ENCODE measurements at regions not wholly inside any gene's neighbourhood (a gene's known extent, or its start where the extent isn't known, plus 50 kb on each side); places are given as distances from the start of the nearest gene placed in this dataset.
"Not testable (repeated sequence)": the region's sequence is repeated elsewhere in the genome, so short reads cannot be mapped to it uniquely, and the experiment has no call there.

DNA sequence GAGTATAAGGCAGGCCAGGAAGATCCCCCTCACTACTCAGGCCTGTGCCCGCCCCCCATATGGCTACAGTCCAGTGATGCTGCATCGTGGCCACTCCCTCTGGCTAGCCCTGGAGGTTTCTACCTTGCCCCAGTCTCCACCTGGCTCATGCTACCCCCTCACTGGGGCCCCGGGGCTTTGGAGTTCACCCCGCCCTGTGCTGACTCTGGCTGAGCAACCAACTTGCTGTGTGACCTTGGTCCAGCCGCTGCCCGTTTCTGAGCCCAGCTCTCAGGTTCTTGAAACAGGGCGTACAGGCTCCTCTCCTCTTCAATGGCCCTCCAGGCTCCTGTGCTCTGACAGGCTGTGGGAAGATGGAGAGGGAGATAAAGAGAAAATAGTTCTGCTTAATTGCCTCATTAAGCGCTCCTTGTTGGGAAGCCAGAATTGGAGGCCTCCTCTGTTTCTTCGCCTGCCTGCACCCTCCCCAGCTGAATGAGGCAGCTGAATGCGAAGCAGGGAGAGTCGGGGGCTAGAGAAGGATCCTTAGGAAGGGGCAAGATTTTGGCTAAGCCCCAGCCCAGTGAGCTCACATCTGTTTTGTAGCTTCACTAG, 138.2 kb upstream of the NCOR2 start:
- DNase-seq: no peak

- no peak for DNase-seq
Observed at GRCh38 chr12:124704619-124705018, 137.2 kb upstream of the NCOR2 start.

- DNase-seq: no peak
Observed at GRCh38 chr12:124703856-124704255, 136.4 kb upstream of the NCOR2 start.

- no peak for DNase-seq
Observed at GRCh38 chr12:124702736-124703135, 135.3 kb upstream of the NCOR2 start.

- DNase-seq: peak; percentile 90
Observed at GRCh38 chr12:124700810-124701592, 133.6 kb upstream of the NCOR2 start.

DNA sequence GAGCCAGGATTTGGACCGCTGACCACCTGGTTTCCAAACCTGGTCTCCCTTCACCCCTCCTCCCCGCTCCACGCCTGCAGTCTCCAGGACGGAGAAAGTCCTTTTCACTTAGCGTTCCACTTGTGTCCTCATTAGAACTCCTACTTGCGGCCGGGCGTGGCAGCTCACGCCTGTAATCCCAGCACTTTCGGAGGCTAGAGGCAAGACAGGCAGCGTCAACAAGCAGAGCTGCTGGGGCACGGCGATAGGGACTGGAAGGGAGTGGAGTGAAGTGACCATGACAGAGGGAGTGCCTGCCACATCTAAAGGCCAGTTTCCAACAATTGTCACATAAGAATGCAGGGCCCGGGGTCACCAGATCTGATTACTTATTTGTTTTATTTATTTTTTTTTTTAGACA, 132.5 kb upstream of the NCOR2 start:
- no peak for DNase-seq

DNA sequence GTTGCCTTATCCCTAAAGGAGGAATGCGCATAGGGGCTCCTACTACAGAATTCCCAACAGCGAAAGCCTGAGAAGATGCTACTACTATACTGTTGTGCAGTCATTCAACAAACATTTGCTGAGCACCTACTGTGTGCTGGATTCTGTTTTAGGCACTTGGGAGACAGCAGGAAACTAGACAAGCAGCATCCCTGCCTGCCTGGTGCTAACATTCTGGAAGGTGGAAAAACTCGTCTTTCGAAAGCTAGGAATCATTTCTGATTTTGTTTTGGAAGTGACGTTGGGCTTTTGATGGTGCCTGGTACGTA, 131.5 kb upstream of the NCOR2 start:
- no peak for DNase-seq

GRCh38 chr12:124698211-124698997, 131.0 kb upstream of the NCOR2 start:
- no peak for DNase-seq

- DNase-seq: not testable (repeated sequence)
Observed at GRCh38 chr12:124697722-124698121, 130.3 kb upstream of the NCOR2 start.

- DNase-seq: no peak
Observed at GRCh38 chr12:124696693-124697476, 129.5 kb upstream of the NCOR2 start.

DNA sequence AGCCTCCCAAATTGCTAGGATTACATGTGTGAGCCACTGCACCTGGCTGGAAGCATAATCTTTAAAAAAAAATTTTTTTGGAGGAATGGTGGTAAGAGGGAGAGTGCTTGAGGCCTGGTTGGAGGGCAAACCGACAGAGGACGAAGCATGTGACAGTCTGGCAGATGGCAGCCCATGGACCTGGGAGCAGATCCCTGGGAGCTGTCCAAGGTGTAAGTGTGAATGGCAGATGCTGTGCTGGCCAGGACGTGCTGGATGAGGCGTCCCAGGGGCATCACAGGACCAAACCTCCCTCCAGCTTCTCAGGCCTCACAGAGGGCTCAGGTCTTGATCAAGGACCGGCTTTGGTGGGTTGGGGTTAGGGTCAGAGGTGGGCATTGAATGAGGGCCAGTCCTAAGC, 128.4 kb upstream of the NCOR2 start:
- no peak for DNase-seq

DNA sequence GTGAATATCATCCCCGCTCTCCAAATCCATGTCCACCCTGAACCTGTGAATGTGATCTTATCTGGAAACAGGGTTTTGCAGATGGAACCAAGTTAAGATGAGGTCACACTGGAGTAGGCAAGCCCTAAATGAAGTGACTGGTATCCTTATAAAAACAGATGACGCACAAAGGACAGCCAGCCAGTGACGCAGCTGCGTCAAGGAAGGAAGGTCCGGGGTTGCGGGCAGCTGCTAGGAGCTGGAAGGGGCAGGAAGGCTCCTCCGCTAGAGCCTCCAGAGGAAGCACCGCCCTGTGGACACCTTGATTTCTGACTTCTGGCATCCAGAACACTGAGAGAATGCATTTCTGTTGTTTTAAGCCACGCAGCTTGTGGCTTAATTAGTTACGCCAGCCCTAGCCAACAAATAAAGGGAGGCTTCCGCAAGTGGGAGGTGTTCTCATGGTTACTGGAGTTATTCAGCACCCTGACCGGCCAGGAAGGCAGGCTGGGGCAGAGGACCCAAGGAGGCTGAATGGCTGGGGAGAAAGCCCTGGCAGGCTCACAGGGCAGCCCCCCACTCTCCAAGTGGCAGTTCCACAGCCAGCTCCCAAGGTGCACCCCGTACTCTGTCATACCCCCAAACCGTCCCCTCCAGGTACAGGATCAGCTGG, 127.6 kb upstream of the NCOR2 start:
- DNase-seq: peak; percentile 66

GRCh38 chr12:124694250-124694649, 126.8 kb upstream of the NCOR2 start:
- no peak for DNase-seq

DNA sequence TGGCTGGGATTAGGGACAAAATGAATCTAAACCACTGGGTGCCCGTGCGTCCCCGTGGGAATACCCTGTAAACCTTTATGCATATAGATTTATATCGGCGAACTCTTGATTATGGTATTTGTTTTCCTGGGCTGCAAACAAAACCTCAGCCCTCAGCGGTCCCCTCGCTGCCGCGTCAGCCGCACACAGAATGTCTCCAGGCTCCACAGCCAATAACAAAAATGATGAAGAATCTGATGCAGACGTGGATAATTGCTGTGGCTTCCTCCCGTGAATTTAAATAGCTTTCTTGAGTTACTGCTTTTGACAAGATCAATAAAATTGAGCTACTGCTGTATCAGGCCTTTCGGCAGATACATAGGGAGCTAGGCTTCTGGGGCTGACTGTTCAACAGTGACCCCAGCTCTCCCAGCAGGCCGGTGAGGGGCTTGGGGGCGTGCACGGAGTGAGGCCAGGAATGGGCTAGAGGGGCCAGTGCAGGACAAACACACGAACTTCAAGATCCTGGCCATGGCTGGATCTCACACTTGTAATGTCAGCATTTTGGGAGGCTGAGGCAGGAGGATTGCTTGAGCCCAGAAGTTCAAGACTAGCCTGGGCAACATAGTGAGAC, 125.8 kb upstream of the NCOR2 start:
- no peak for DNase-seq

GRCh38 chr12:124692443-124692842, 125.0 kb upstream of the NCOR2 start:
- no peak for DNase-seq

DNA sequence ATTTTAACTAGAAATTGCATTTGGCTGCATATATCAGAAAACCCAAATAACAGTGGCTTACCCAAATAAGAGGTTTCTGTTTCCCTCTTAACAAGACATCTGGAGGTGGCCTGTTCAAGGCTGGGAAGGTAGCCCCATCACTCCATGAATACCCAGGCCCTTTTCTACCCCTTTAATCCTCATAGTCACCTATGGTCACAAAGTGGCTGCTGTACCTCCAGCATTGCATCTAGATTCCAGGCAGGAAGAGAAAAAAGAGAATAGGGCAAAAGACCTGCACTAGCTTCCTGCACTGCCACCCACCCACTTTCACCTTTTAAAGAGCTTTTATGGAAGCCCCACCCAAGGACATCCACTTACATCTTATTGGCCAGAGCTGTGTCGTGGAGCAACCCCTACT, 124.0 kb upstream of the NCOR2 start:
- no peak for DNase-seq

DNA sequence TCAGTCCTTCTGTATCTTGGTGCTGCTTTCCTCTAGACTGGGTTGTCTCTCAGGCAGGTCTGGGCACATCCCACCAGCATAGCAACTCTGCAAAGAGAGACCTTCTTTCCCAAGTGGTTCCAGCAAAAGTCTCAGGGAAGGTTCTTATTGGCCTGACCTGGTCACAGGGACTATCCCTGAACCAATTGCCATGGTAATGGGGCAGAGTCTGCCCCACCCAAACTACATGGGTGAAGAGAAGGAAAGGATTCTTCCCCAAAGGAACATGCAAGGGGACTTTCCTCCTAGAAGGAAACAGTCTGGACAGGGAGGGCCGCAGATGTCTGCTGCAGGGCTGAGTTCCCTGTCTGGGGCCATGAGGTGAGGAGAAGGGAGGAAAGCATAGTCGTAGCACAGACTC, 122.2 kb upstream of the NCOR2 start:
- no peak for DNase-seq

GRCh38 chr12:124688356-124688992, 121.1 kb upstream of the NCOR2 start:
- no peak for DNase-seq

DNA sequence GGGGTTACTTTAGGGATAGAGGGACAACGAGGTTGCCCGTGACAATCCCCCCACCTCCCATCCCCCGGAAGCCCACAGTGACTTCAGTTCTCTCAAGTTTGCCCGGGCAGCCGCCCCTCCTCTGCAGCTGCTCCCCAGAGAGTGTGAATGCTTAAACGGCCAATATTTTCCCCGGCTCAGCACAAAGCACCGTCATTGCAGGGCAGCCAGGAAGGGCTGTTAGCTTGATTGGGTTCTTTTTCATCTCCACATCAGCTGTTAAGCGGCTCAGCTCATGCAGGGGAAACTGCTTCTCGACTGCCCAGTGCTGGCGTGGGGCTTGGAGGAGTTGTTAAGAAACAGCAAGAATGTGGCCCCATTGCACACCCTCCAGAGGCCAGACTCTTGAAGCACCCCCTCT, 120.5 kb upstream of the NCOR2 start:
- peak; percentile 78 for DNase-seq

DNA sequence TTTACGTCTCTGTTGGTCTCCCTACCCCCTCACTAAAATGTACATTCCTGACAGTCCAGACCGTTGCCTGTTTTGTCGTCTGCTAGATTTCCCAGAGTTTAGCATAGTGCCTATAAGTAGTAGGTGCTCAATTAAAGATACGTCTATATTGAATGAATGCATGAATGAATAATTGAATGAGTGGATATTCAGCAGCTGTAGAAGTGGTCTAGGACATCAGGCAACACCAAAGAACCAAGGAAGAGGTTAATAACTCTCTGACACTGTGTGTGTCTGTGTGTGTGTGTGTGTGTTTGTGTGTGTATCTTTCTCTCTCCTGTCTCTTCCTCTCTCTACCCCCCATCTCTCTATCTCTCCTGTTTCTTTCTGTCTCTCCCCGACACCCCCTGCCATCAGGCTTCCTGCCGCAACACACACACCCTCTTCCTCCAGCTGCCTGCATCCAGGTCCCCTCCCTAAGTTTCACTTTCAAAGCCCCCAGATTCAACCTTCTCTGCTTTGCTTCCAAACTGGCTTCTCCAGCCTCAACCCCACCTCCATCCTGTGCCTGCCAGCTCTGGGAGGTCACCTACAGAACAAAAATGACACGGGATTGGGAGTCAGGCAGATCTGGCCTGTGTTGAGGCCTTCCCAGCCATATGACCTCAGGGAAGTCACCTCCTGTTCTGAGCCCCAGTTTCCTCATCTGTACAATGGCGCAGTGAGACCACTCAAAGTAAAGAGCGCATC, 119.9 kb upstream of the NCOR2 start:
- DNase-seq: no peak
